IPS-20b (cell line): ENCODE measurements at regions not wholly inside any gene's neighbourhood (a gene's known extent, or its start where the extent isn't known, plus 50 kb on each side); places are given as distances from the start of the nearest gene placed in this dataset.

ENCODE experiments used
- H3K27ac ChIP-seq: one replicate; pipeline ENCODE4 v1.5.1; 2013; ENCODE audit warnings: low read length
- H3K27me3 ChIP-seq: 2 replicates; pipeline ENCODE4 v1.6.1; 2013; ENCODE audit warnings: mild to moderate bottlenecking, low read length, inconsistent platforms; ENCODE audit not compliant: insufficient read depth
- H3K36me3 ChIP-seq: 2 replicates; pipeline ENCODE4 v1.6.1; 2013; ENCODE audit warnings: low read depth, mild to moderate bottlenecking, inconsistent platforms, low read length, moderate library complexity; ENCODE audit not compliant: insufficient read depth
- H3K4me1 ChIP-seq: 2 replicates; pipeline ENCODE4 v1.6.1; 2013; ENCODE audit warnings: mild to moderate bottlenecking, control low read depth, inconsistent platforms, low read length, moderate library complexity; ENCODE audit not compliant: insufficient read depth
- H3K4me3 ChIP-seq: 2 replicates; pipeline ENCODE4 v1.5.1; 2013; ENCODE audit warnings: mild to moderate bottlenecking, low read length, inconsistent platforms
- H3K9ac ChIP-seq: 2 replicates; pipeline ENCODE4 v1.6.1; 2013; ENCODE audit warnings: low read depth, mild to moderate bottlenecking, inconsistent platforms, low read length, moderate library complexity
- H3K9me3 ChIP-seq: 2 replicates; pipeline ENCODE4 v1.6.1; 2013; ENCODE audit warnings: mild to moderate bottlenecking, low read depth, low read length, inconsistent platforms; ENCODE audit not compliant: insufficient read depth

- H3K4me3 ChIP-seq, result no peak overlapping the region
- no peak overlapping the region for H3K9ac ChIP-seq
- no peaks in the 10 kb centered on the region for H3K4me1 ChIP-seq
- no peaks in the 10 kb centered on the region for H3K36me3 ChIP-seq
- no peak overlapping the region for H3K27ac ChIP-seq
- H3K27me3 ChIP-seq, result no peaks in the 10 kb centered on the region
- H3K9me3 ChIP-seq, result peaks cover 30% of the 10 kb centered on the region; the same call in 1 of the 2 replicates
Measured at GRCh38 chr6:23111984-23112383, 542.6 kb downstream of the HDGFL1 start.

GRCh38 chr6:23114812-23115504 lies 545.6 kb downstream of the HDGFL1 start:
- H3K4me3 ChIP-seq, result no peak overlapping the region
- no peaks in the 10 kb centered on the region for H3K4me1 ChIP-seq
- H3K9me3 ChIP-seq, result peaks cover 17% of the 10 kb centered on the region; the same call in 1 of the 2 replicates
- no peak overlapping the region for H3K9ac ChIP-seq
- H3K27ac ChIP-seq, result no peak overlapping the region
- H3K27me3 ChIP-seq, result no peaks in the 10 kb centered on the region
- H3K36me3 ChIP-seq, result no peaks in the 10 kb centered on the region

- no peak overlapping the region for H3K4me3 ChIP-seq
- H3K9ac ChIP-seq, result no peak overlapping the region
- H3K4me1 ChIP-seq, result no peaks in the 10 kb centered on the region
- no peaks in the 10 kb centered on the region for H3K9me3 ChIP-seq
- no peaks in the 10 kb centered on the region for H3K27me3 ChIP-seq
- H3K36me3 ChIP-seq, result no peaks in the 10 kb centered on the region
- H3K27ac ChIP-seq, result no peak overlapping the region
Measured at GRCh38 chr6:23137611-23138010, 568.2 kb downstream of the HDGFL1 start.

- no peak overlapping the region for H3K9ac ChIP-seq
- no peak overlapping the region for H3K4me3 ChIP-seq
- H3K27ac ChIP-seq, result no peak overlapping the region
- no peaks in the 10 kb centered on the region for H3K36me3 ChIP-seq
- H3K4me1 ChIP-seq, result no peaks in the 10 kb centered on the region
- no peaks in the 10 kb centered on the region for H3K27me3 ChIP-seq
- H3K9me3 ChIP-seq, result no peaks in the 10 kb centered on the region
Measured at GRCh38 chr6:23140871-23141270, 571.5 kb downstream of the HDGFL1 start.

- no peak overlapping the region for H3K9ac ChIP-seq
- no peak overlapping the region for H3K27ac ChIP-seq
- H3K36me3 ChIP-seq, result no peaks in the 10 kb centered on the region
- H3K27me3 ChIP-seq, result no peaks in the 10 kb centered on the region
- no peaks in the 10 kb centered on the region for H3K4me1 ChIP-seq
- H3K9me3 ChIP-seq, result no peaks in the 10 kb centered on the region
- no peak overlapping the region for H3K4me3 ChIP-seq
Measured at GRCh38 chr6:23145781-23146180, 576.4 kb downstream of the HDGFL1 start.

- peaks cover 2% of the 10 kb centered on the region; the same call in 1 of the 2 replicates for H3K9me3 ChIP-seq
- no peaks in the 10 kb centered on the region for H3K27me3 ChIP-seq
- H3K36me3 ChIP-seq, result no peaks in the 10 kb centered on the region
- H3K27ac ChIP-seq, result no peak overlapping the region
- H3K4me3 ChIP-seq, result no peak overlapping the region
- no peak overlapping the region for H3K9ac ChIP-seq
- H3K4me1 ChIP-seq, result no peaks in the 10 kb centered on the region
Measured at GRCh38 chr6:23154159-23154558, 584.8 kb downstream of the HDGFL1 start.

- no peaks in the 10 kb centered on the region for H3K27me3 ChIP-seq
- H3K27ac ChIP-seq, result no peak overlapping the region
- peaks cover 17% of the 10 kb centered on the region for H3K9me3 ChIP-seq
Measured at GRCh38 chr6:23170049-23170448, 600.7 kb downstream of the HDGFL1 start.

GRCh38 chr6:23173234-23173633 lies 603.9 kb downstream of the HDGFL1 start:
- no peaks in the 10 kb centered on the region for H3K27me3 ChIP-seq
- H3K9ac ChIP-seq, result no peak overlapping the region
- H3K27ac ChIP-seq, result no peak overlapping the region
- H3K4me1 ChIP-seq, result peaks cover 9% of the 10 kb centered on the region; the same call in 1 of the 2 replicates
- no peaks in the 10 kb centered on the region for H3K36me3 ChIP-seq
- H3K4me3 ChIP-seq, result no peak overlapping the region
- peaks cover 8% of the 10 kb centered on the region for H3K9me3 ChIP-seq

More at GRCh38 chr6:23170049-23170448, 600.7 kb downstream of the HDGFL1 start:
- no peak overlapping the region for H3K4me3 ChIP-seq
- H3K9ac ChIP-seq, result no peak overlapping the region
- H3K4me1 ChIP-seq, result peaks cover 9% of the 10 kb centered on the region; the same call in 1 of the 2 replicates
- no peaks in the 10 kb centered on the region for H3K36me3 ChIP-seq

GRCh38 chr6:23174781-23175361 lies 605.5 kb downstream of the HDGFL1 start:
- no peaks in the 10 kb centered on the region; the same call in 1 of the 2 replicates for H3K9me3 ChIP-seq
- H3K4me1 ChIP-seq, result peaks cover 8% of the 10 kb centered on the region; the same call in 1 of the 2 replicates
- no peaks in the 10 kb centered on the region for H3K36me3 ChIP-seq
- no peak overlapping the region for H3K27ac ChIP-seq
- H3K27me3 ChIP-seq, result no peaks in the 10 kb centered on the region
- no peak overlapping the region for H3K9ac ChIP-seq
- H3K4me3 ChIP-seq, result no peak overlapping the region

- Histone ChIP-seq H3K36me3 (no peaks in the 10 kb centered on the region), H3K27me3 (no peaks in the 10 kb centered on the region), H3K27ac (no peak overlapping the region), H3K4me3 (no peak overlapping the region), H3K4me1 (peaks cover 3% of the 10 kb centered on the region; the same call in 1 of the 2 replicates), H3K9ac (no peak overlapping the region), H3K9me3 (no peaks in the 10 kb centered on the region; the same call in 1 of the 2 replicates)
Measured at GRCh38 chr6:23175391-23175790, 606.0 kb downstream of the HDGFL1 start.

GRCh38 chr6:23176471-23176870 lies 607.1 kb downstream of the HDGFL1 start:
- Histone ChIP-seq H3K4me3 (no peak overlapping the region), H3K4me1 (peaks cover 6% of the 10 kb centered on the region; the same call in 1 of the 2 replicates), H3K36me3 (no peaks in the 10 kb centered on the region), H3K9me3 (no peaks in the 10 kb centered on the region; the same call in 1 of the 2 replicates), H3K9ac (no peak overlapping the region), H3K27ac (no peak overlapping the region), H3K27me3 (no peaks in the 10 kb centered on the region)

GRCh38 chr6:23176883-23177282 lies 607.5 kb downstream of the HDGFL1 start:
- Histone ChIP-seq H3K27ac (no peak overlapping the region), H3K9ac (no peak overlapping the region), H3K36me3 (no peaks in the 10 kb centered on the region), H3K4me1 (peaks cover 6% of the 10 kb centered on the region; the same call in 1 of the 2 replicates), H3K27me3 (no peaks in the 10 kb centered on the region), H3K9me3 (no peaks in the 10 kb centered on the region; the same call in 1 of the 2 replicates), H3K4me3 (no peak overlapping the region)
